H1 (cell line): ENCODE measurements at regions not wholly inside any gene's neighbourhood (a gene's known extent, or its start where the extent isn't known, plus 50 kb on each side); places are given as distances from the start of the nearest gene placed in this dataset.

Experiments
- JUN ChIP-seq: IDR thresholded peaks from 2 replicates; pipeline ENCODE4 v1.6.1; 2011; ENCODE audit warnings: low read depth, mild to moderate bottlenecking, improper control_type of control experiment, low read length
- PHF8 ChIP-seq: fragments of 200-600 bp; sonication (generic); conservative IDR thresholded peaks from 2 replicates; pipeline ENCODE4 v1.7.1; 2012; ENCODE audit warnings: low read depth, mild to moderate bottlenecking, inconsistent platforms, low read length, moderate library complexity

DNA sequence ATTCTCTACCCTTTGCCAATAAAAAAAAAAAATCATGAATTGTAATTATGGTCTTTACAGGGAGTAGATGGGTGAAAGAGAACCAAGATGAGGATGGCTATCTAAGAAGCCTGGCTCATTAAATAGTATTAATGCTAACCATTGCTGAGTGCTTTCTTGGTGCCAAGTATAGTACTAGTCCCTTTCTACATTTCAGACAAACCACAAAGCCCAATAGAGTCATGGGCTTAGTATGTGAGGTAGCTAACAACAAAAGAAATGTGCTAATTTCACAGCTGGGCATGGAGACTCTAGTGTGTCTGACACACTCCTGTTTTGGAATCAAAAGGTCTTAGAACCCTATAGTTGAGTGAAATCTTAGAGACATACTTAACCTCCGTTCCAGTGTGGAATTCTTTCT, 84.5 kb upstream of the ESRRG start (continued):
- TF ChIP-seq PHF8 (no peak), JUN (no peak)
